ENCODE measurements at regions not wholly inside any gene's neighbourhood (a gene's known extent, or its start where the extent isn't known, plus 50 kb on each side); places are given as distances from the start of the nearest gene placed in this dataset.
"Not testable (repeated sequence)": the region's sequence is repeated elsewhere in the genome, so short reads cannot be mapped to it uniquely, and the experiment has no call there.

GRCh38 chr13:64078480-64078936 lies 2662.9 kb upstream of the PCDH20 start:
- Histone ChIP-seq H3K9ac (ENCODE audit: control insufficient read depth, insufficient read depth, low read length) (no peak overlapping the region), H3K27me3 (replicated peaks in 1 of 2; ENCODE audit: control insufficient read depth in 2 of 2, insufficient read depth in 2 of 2, low read length in 1 of 2) (no peaks in the 10 kb centered on the region), H2AFZ (ENCODE audit: control insufficient read depth, low read depth, low read length) (no peak overlapping the region), H3K36me3 (ENCODE audit: control insufficient read depth in 2 of 2, insufficient read depth in 2 of 2, low read length in 1 of 2) (no peaks in the 10 kb centered on the region), H3K27ac (ENCODE audit: control insufficient read depth, insufficient read depth) (no peak overlapping the region), H3K9me3 (replicated peaks; ENCODE audit: control insufficient read depth, insufficient read depth, low read length) (no peaks in the 10 kb centered on the region), H3K4me2 (ENCODE audit: control insufficient read depth, insufficient read depth) (no peak overlapping the region), H4K20me1 (ENCODE audit: control insufficient read depth, insufficient read depth) (no peaks in the 10 kb centered on the region), H3K79me2 (ENCODE audit: control insufficient read depth, insufficient read depth, low read length) (no peaks in the 10 kb centered on the region), H3K4me1 (ENCODE audit: control insufficient read depth, insufficient read depth, low read length) (no peaks in the 10 kb centered on the region), H3K4me3 (no peak overlapping the region)
- SMC1A ChIA-PET (ENCODE audit: uncharacterized antibody, unreplicated experiment): no interaction called here
- FAIRE-seq (no peak), ATAC-seq (peak; percentile 5; the same call in 2 of the 3 replicates), DNase-seq (ENCODE audit: low read depth, low spot score) (no peak)
- in situ Hi-C loops (cut with MboI): no loop called here
- intact Hi-C loops (cut with micrococcal nuclease; ENCODE audit: unreplicated experiment): no loop called here
- TF ChIP-seq NBN (IDR thresholded peaks at IDR 0.05) (no peak), IKZF1 (conservative IDR thresholded peaks at IDR 0.05) (0 out of 2 replicates have a peak, but pooled peaks have one; percentile 17)
- CTCF ChIA-PET: no interaction called here
- RAD21 ChIA-PET (ENCODE audit: unreplicated experiment): no interaction called here
- POLR2A ChIA-PET: no interaction called here
- WGBS (ENCODE audit: insufficient coverage, insufficient replicate concordance, low lambda C conversion rate, missing lambda C conversion rate): 48% methylated on average over 22 of the region's 22 CpGs
- no TSS peak for BruUV-seq (replicated peaks)

- ChIA-PET RAD21 (ENCODE audit: unreplicated experiment) (no interaction called here), CTCF (no interaction called here), POLR2A (no interaction called here), SMC1A (ENCODE audit: uncharacterized antibody, unreplicated experiment) (no interaction called here)
- 59% methylated on average over 6 of the region's 6 CpGs for WGBS (ENCODE audit: insufficient coverage, insufficient replicate concordance, low lambda C conversion rate, missing lambda C conversion rate)
- TF ChIP-seq RBBP5 (conservative IDR thresholded peaks at IDR 0.05) (no peak), PKNOX1 (IDR thresholded peaks at IDR 0.05) (peak; percentile 91), NFYB (IDR thresholded peaks at IDR 0.05; ENCODE audit: insufficient read depth, low read depth, low read length) (0 out of 2 replicates have a peak, but pooled peaks have one; percentile 30)
- no peak overlapping the region for H2AFZ ChIP-seq (ENCODE audit: control insufficient read depth, low read depth, low read length)
- no peaks in the 10 kb centered on the region for H3K27me3 ChIP-seq (replicated peaks in 1 of 2; ENCODE audit: control insufficient read depth in 2 of 2, insufficient read depth in 2 of 2, low read length in 1 of 2)
- H3K4me3 ChIP-seq: no peak overlapping the region
- BruUV-seq (replicated peaks): no TSS peak
- peak; percentile 54 for ATAC-seq
- H3K4me2 ChIP-seq (ENCODE audit: control insufficient read depth, insufficient read depth): no peak overlapping the region
- FAIRE-seq: no peak
- H3K27ac ChIP-seq (ENCODE audit: control insufficient read depth, insufficient read depth): no peak overlapping the region
- H3K9ac ChIP-seq (ENCODE audit: control insufficient read depth, insufficient read depth, low read length): no peak overlapping the region
- H3K36me3 ChIP-seq (ENCODE audit: control insufficient read depth in 2 of 2, insufficient read depth in 2 of 2, low read length in 1 of 2): no peaks in the 10 kb centered on the region
- no peaks in the 10 kb centered on the region for H4K20me1 ChIP-seq (ENCODE audit: control insufficient read depth, insufficient read depth)
- no peaks in the 10 kb centered on the region for H3K4me1 ChIP-seq (ENCODE audit: control insufficient read depth, insufficient read depth, low read length)
- DNase-seq (ENCODE audit: low read depth, low spot score): no peak
- intact Hi-C loops (cut with micrococcal nuclease; ENCODE audit: unreplicated experiment) (no loop called here), in situ Hi-C loops (cut with MboI) (no loop called here)
- no peaks in the 10 kb centered on the region for H3K79me2 ChIP-seq (ENCODE audit: control insufficient read depth, insufficient read depth, low read length)
- no peaks in the 10 kb centered on the region for H3K9me3 ChIP-seq (replicated peaks; ENCODE audit: control insufficient read depth, insufficient read depth, low read length)
These were observed 2662.4 kb upstream of the PCDH20 start for GRCh38 chr13:64078025-64078424.

- RAD21 ChIA-PET (ENCODE audit: unreplicated experiment); H3K4me1 ChIP-seq (ENCODE audit: control insufficient read depth, insufficient read depth, low read length); H3K4me2 ChIP-seq (ENCODE audit: control insufficient read depth, insufficient read depth); ATAC-seq; H2AFZ ChIP-seq (ENCODE audit: control insufficient read depth, low read depth, low read length); SMC1A ChIA-PET (ENCODE audit: uncharacterized antibody, unreplicated experiment); H3K27ac ChIP-seq (ENCODE audit: control insufficient read depth, insufficient read depth); BruUV-seq (replicated peaks); H3K9ac ChIP-seq (ENCODE audit: control insufficient read depth, insufficient read depth, low read length); intact Hi-C loops (cut with micrococcal nuclease; ENCODE audit: unreplicated experiment); FAIRE-seq; in situ Hi-C loops (cut with MboI); H3K36me3 ChIP-seq (ENCODE audit: control insufficient read depth in 2 of 2, insufficient read depth in 2 of 2, low read length in 1 of 2); H3K9me3 ChIP-seq (replicated peaks; ENCODE audit: control insufficient read depth, insufficient read depth, low read length); H3K79me2 ChIP-seq (ENCODE audit: control insufficient read depth, insufficient read depth, low read length); H4K20me1 ChIP-seq (ENCODE audit: control insufficient read depth, insufficient read depth); H3K27me3 ChIP-seq (replicated peaks in 1 of 2; ENCODE audit: control insufficient read depth in 2 of 2, insufficient read depth in 2 of 2, low read length in 1 of 2); DNase-seq (ENCODE audit: low read depth, low spot score); H3K4me3 ChIP-seq: not testable (repeated sequence)
- CTCF ChIA-PET: interaction anchor here (0.8 kb wide), 1 partner anchor 22 kb away, joined by 3 read pairs; no protein-coding TSS in a partner anchor
- 77% methylated on average over 29 of the region's 36 CpGs for WGBS (ENCODE audit: insufficient coverage, insufficient replicate concordance, low lambda C conversion rate, missing lambda C conversion rate)
- POLR2A ChIA-PET: interaction anchor here (1.3 kb wide), 1 partner anchor 10 kb away, joined by 3 read pairs; no protein-coding TSS in a partner anchor
These were observed 2661.6 kb upstream of the PCDH20 start for GRCh38 chr13:64077132-64077835.
